LoVo (cell line): ENCODE measurements at regions not wholly inside any gene's neighbourhood (a gene's known extent, or its start where the extent isn't known, plus 50 kb on each side); places are given as distances from the start of the nearest gene placed in this dataset.
"Not testable (repeated sequence)": the region's sequence is repeated elsewhere in the genome, so short reads cannot be mapped to it uniquely, and the experiment has no call there.

ENCODE experiments used
- DNase-seq: peaks from one replicate; pipeline ENCODE4 v3.0.0-alpha.2; 2016; ENCODE audit warnings: low spot score

- DNase-seq = no peak
These were observed 343.5 kb upstream of the LRRC3B start for GRCh38 chr3:26279091-26279490.

- DNase-seq = no peak
These were observed 342.1 kb upstream of the LRRC3B start for GRCh38 chr3:26280517-26280916.

- no peak for DNase-seq
These were observed 341.1 kb upstream of the LRRC3B start for GRCh38 chr3:26281284-26281985.

- DNase-seq = not testable (repeated sequence)
These were observed 338.1 kb upstream of the LRRC3B start for GRCh38 chr3:26284503-26284902.

GRCh38 chr3:26291840-26292239 is 330.7 kb upstream of the LRRC3B start:
- DNase-seq = no peak

GRCh38 chr3:26292780-26293179 is 329.8 kb upstream of the LRRC3B start:
- DNase-seq = no peak

- DNase-seq = no peak
These were observed 329.2 kb upstream of the LRRC3B start for GRCh38 chr3:26293329-26293844.

- no peak for DNase-seq
These were observed 315.4 kb upstream of the LRRC3B start for GRCh38 chr3:26307192-26307591.

GRCh38 chr3:26307787-26308186 is 314.8 kb upstream of the LRRC3B start:
- DNase-seq = no peak

- DNase-seq = no peak
These were observed 314.1 kb upstream of the LRRC3B start for GRCh38 chr3:26308454-26308853.

GRCh38 chr3:26309536-26309935 is 313.0 kb upstream of the LRRC3B start:
- DNase-seq = peak; percentile 5

GRCh38 chr3:26312816-26313215 is 309.8 kb upstream of the LRRC3B start:
- no peak for DNase-seq

- no peak for DNase-seq
These were observed 306.1 kb upstream of the LRRC3B start for GRCh38 chr3:26316472-26316871.

- DNase-seq = not testable (repeated sequence)
These were observed 298.8 kb upstream of the LRRC3B start for GRCh38 chr3:26323741-26324140.

- DNase-seq = no peak
These were observed 282.6 kb upstream of the LRRC3B start for GRCh38 chr3:26340001-26340400.

- no peak for DNase-seq
These were observed 278.9 kb upstream of the LRRC3B start for GRCh38 chr3:26343647-26344046.

GRCh38 chr3:26345613-26346012 is 277.0 kb upstream of the LRRC3B start:
- no peak for DNase-seq

GRCh38 chr3:26346497-26346896 is 276.1 kb upstream of the LRRC3B start:
- DNase-seq = no peak

- no peak for DNase-seq
These were observed 275.4 kb upstream of the LRRC3B start for GRCh38 chr3:26347150-26347549.

GRCh38 chr3:26350853-26351252 is 271.7 kb upstream of the LRRC3B start:
- DNase-seq = no peak

GRCh38 chr3:26353097-26353496 is 269.5 kb upstream of the LRRC3B start:
- DNase-seq = no peak

GRCh38 chr3:26358405-26358804 is 264.2 kb upstream of the LRRC3B start:
- DNase-seq = no peak

- no peak for DNase-seq
These were observed 256.9 kb upstream of the LRRC3B start for GRCh38 chr3:26365706-26366105.

GRCh38 chr3:26368312-26368711 is 254.3 kb upstream of the LRRC3B start:
- no peak for DNase-seq
